C4-2B (cell line): ENCODE measurements at regions not wholly inside any gene's neighbourhood (a gene's known extent, or its start where the extent isn't known, plus 50 kb on each side); places are given as distances from the start of the nearest gene placed in this dataset.

ENCODE experiments used
- H3K27ac ChIP-seq: fragments of 450-650 bp; 2 replicates; pipeline ENCODE4 v1.5.1; 2017
- ZFX ChIP-seq: fragments of 450-650 bp; IDR thresholded peaks from 2 replicates; pipeline ENCODE4 v1.6.1; 2017
- TF ChIP-seq, protein P1 (sequence below): fragments of 450-650 bp; conservative IDR thresholded peaks from 2 replicates; pipeline ENCODE4 v1.5.1; 2017; ENCODE audit warnings: mild to moderate bottlenecking

DNA sequence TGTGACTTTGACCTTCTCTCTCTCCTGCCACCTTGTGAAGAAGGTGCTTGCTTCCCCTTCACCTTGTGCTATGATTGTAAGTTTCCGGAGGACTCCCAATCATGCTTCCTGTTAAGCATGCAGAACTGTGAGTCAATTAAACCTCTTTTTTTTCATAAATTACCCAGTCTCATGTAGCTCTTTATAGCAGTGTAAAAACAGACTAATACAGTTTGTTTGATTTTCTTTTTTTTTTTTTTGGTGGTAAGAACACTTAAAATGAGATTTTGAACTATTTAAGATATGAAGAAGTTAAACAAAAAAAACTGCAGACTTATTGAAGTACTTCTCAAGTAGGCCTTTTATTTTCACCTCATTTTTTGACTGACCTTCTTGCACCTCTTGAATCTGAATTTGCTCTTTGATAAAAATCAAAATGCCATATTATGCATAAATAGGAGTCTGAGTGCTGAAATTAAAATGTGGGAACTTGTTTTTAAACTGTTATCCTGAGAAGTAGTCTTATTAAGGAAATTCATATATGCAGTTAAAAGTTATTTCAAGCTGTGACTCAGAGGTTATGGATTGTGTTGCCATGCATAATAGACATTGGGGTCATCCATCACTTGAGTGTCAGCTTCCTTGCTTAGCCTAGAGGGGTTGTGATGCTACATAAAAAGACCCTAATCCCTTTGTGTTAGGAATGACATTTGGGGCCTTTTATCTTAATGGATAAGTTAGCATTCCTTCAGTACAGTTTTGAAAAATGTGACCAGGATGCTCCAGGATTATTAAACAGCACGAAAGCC lies 447.9 kb upstream of the FKBP1C start:
- TF ChIP-seq, protein P1, sequence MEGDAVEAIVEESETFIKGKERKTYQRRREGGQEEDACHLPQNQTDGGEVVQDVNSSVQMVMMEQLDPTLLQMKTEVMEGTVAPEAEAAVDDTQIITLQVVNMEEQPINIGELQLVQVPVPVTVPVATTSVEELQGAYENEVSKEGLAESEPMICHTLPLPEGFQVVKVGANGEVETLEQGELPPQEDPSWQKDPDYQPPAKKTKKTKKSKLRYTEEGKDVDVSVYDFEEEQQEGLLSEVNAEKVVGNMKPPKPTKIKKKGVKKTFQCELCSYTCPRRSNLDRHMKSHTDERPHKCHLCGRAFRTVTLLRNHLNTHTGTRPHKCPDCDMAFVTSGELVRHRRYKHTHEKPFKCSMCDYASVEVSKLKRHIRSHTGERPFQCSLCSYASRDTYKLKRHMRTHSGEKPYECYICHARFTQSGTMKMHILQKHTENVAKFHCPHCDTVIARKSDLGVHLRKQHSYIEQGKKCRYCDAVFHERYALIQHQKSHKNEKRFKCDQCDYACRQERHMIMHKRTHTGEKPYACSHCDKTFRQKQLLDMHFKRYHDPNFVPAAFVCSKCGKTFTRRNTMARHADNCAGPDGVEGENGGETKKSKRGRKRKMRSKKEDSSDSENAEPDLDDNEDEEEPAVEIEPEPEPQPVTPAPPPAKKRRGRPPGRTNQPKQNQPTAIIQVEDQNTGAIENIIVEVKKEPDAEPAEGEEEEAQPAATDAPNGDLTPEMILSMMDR, result no peak
- TF ChIP-seq ZFX, result no peak
- H3K27ac ChIP-seq, result no peak overlapping the region

DNA sequence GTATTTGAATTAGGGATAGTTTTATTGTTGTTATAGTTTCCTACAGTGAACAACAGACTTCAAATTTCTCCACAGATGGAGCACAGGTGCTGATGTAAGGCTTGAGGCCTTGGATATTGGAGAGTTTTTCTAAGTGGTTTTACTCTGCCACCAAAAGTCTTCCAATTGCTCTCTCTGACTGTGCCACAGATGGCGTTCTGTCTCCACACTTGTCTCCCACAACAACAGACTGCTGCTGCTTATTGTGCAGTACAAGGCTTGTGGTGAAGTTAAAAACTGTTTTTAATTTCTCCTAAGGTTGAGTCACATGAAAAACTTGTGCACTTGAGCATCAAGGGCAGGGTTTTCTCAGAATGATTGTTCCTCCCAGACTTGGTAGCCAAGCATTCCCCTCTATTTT lies 460.9 kb upstream of the KHDRBS2 start:
- no peak for TF ChIP-seq ZFX
- TF ChIP-seq, protein P1, result no peak
- no peak overlapping the region for H3K27ac ChIP-seq

DNA sequence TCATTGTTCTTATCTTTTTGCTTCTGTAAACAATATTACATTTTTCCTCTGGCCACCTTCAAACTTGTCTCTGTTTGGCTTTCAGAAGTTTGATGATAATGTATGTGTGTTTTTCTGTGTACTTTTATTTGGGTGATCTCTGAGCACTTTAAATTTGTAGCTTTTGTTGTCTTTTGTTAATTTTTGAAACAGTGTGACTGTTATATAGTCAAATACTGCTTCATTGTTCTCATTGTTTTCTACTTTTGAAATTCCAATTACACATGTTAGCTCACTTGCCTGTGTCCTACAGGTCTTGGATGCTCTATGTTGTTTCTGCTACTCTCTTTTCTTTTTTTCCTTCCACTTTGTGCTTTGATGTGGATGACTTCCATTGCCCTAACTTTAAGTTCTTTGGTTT lies 460.1 kb upstream of the KHDRBS2 start:
- no peak for TF ChIP-seq ZFX
- TF ChIP-seq, protein P1, result no peak
- no peak overlapping the region for H3K27ac ChIP-seq

DNA sequence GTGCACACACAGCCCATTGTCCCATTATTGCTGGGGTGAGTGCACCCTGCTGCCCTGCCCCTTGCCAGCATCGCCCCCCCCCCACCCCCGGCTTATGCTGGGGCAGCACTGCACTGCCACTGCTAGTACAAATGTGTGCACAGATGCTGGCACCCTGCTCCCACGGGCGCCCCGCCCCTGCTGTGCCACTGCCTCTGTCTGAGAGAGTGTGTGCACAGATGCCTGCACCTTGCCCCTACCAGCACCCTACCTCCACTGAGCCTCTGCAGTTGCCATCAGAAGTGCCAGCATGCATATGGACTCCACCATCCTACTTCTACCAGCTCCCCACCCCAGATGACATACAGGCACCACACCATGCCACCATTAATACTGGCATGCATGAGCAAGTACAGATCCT lies 454.6 kb upstream of the KHDRBS2 start:
- no peak for TF ChIP-seq ZFX
- TF ChIP-seq, protein P1, result no peak
- peak overlapping the region; percentile 54; the same call in 1 of the 2 replicates for H3K27ac ChIP-seq

DNA sequence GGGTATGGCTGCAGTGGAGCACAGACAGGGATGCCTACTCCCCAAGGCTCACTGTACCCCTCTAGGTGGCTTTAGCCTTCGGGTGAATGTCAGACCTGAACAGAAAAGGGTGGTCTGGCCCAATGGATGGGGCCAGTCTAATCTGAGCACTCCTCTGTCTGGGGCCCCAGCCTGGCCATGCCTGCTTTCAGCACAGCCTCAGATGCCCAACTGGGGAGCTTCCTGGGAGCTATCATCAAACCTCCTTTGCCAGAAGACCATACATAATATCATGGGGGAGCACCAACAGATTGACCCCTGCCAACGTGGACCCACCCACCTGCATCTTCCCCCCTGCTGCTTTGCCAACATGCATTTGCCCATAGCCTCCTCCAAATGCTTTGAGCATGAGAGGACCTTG lies 454.1 kb upstream of the KHDRBS2 start:
- H3K27ac ChIP-seq, result peak overlapping the region; percentile 54; the same call in 1 of the 2 replicates
- TF ChIP-seq ZFX, result no peak
- TF ChIP-seq, protein P1, result no peak

DNA sequence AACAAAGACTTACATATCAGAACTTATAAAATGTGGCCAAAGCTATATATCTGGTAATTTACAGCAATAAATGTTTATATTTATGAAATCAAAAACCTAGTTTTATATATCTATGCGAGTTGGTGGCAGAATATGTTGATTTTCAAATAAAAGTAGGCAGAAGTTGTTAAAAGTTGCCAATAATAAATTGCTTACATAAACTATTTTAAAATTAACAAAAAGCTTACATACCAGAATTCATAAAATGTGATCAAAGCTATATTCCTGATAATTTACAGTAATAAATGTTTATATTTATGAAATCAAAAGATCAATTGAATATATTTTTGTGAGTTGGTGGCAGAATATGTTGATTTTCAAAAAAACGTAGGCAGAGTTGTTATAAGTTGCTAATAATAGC lies 451.8 kb upstream of the KHDRBS2 start:
- no peak overlapping the region for H3K27ac ChIP-seq
- TF ChIP-seq ZFX, result no peak
- TF ChIP-seq, protein P1, result no peak

DNA sequence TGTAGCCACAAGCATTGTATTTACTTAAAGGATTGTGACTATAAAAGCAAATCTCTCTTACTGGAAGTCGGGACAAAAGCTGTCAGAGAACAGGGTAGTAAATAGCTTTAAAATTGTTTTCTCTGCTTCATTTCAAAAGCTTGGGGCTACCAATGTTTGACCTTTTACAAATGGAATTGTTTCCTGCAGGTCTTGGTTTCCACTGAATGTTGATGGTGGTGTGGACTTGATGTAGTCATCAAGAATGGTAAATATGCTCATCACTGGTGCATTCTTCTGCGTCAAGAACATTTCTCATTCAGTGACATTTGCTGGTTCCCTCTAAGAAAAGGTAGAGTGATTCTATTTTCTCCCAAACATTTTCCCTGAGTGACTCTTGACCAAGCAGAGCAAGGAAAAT lies 435.4 kb upstream of the KHDRBS2 start:
- TF ChIP-seq, protein P1, result no peak
- no peak for TF ChIP-seq ZFX
- no peak overlapping the region for H3K27ac ChIP-seq
